ENCODE measurements at regions not wholly inside any gene's neighbourhood (a gene's known extent, or its start where the extent isn't known, plus 50 kb on each side); places are given as distances from the start of the nearest gene placed in this dataset.

DNA sequence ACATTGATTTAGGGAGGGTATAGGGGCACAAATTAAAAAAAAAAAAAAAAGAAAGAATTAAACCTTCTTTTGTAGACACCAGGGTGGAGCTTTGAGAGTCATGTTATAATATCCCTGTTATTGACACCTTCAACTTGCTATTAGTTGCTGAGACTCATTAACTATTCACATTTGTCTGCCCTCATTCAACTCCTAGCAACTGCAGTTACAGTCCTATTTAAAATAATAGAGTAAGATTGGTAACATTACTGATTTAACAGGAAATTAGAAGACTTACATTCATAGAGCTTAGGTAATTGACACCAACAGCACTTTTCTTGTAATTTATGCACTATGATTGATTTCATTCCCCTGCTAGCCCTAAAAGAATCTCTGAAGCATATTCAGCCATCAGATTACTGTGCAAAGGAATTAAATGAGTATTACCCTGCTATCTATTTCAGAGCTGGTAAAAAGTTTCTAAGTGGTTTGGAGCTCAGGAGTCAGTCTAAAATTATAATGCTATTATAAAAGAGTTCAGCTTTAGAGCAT, 148.8 kb upstream of the TBL1XR1 start:
- no peak overlapping the region for H3K4me3 ChIP-seq (ENCODE audit: low read depth, low read length)
- TF ChIP-seq, protein P1, sequence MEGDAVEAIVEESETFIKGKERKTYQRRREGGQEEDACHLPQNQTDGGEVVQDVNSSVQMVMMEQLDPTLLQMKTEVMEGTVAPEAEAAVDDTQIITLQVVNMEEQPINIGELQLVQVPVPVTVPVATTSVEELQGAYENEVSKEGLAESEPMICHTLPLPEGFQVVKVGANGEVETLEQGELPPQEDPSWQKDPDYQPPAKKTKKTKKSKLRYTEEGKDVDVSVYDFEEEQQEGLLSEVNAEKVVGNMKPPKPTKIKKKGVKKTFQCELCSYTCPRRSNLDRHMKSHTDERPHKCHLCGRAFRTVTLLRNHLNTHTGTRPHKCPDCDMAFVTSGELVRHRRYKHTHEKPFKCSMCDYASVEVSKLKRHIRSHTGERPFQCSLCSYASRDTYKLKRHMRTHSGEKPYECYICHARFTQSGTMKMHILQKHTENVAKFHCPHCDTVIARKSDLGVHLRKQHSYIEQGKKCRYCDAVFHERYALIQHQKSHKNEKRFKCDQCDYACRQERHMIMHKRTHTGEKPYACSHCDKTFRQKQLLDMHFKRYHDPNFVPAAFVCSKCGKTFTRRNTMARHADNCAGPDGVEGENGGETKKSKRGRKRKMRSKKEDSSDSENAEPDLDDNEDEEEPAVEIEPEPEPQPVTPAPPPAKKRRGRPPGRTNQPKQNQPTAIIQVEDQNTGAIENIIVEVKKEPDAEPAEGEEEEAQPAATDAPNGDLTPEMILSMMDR (IDR thresholded peaks at IDR 0.05; ENCODE audit: low read depth, low read length), result no peak

DNA sequence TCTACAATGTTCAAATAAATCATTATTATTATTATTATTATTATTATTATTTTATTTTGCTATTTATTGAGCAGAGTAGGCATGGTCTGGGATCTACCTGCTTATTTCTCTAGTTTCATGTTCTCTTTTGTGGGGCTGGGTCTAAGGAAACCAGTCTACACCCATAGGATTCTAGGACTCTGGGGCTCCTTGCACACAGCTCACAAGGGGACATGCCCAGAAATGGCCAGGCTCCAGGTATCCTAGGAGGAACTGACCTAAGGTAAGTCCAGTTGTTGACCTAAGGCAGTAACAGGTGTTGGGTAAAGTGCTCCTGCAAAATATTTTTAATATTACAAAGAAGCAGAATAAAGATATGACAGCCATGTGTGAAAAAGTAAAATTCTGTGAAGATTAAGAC, 149.6 kb upstream of the TBL1XR1 start:
- H3K4me3 ChIP-seq (ENCODE audit: low read depth, low read length), result no peak overlapping the region
- TF ChIP-seq, protein P1 (IDR thresholded peaks at IDR 0.05; ENCODE audit: low read depth, low read length), result no peak

DNA sequence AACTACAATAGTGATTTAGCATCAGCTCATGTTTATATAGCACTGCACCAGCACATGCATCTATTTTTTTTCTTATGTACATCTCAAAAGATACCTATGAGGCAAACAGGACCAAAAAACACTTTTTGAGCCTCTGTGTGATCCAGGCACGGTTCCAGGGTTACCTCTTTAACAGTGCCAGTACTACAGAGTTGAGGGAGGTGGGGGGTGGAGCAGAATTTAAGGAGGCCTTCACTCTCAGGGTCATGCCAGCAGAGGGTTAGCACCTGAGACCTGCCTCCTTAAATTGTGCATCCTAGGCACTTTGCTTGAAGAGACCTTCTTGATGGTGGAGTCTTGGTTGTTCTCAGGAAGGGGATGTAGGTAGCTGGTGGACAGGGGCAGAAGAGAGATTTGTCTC, 150.3 kb upstream of the TBL1XR1 start:
- H3K4me3 ChIP-seq (ENCODE audit: low read depth, low read length), result no peak overlapping the region
- TF ChIP-seq, protein P1 (IDR thresholded peaks at IDR 0.05; ENCODE audit: low read depth, low read length), result no peak

- no peak overlapping the region for H3K4me3 ChIP-seq (ENCODE audit: low read depth, low read length)
- TF ChIP-seq, protein P1 (IDR thresholded peaks at IDR 0.05; ENCODE audit: low read depth, low read length), result no peak
These were observed 151.7 kb upstream of the TBL1XR1 start for GRCh38 chr3:177348974-177349373.

DNA sequence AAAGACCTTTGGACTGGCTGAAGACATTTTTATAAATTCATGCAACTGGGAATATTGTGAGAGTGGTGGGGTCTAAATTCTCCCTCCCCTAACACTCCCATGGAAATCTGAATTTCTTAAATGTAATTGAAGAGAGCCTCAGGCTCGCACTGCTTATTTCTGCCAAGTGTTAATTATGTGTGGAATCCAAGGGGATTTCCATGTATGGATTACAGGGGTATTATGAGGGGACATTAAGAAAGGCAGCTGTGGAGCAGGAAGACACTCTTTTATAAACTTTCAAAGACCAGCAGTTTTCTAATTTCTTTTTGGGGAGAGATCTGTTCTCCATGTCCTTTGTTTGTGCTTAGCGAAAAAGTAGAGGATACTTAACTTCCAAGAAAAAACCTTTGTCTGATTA, 152.1 kb upstream of the TBL1XR1 start:
- TF ChIP-seq, protein P1 (IDR thresholded peaks at IDR 0.05; ENCODE audit: low read depth, low read length), result no peak
- H3K4me3 ChIP-seq (ENCODE audit: low read depth, low read length), result no peak overlapping the region

GRCh38 chr3:177350121-177350520, 152.8 kb upstream of the TBL1XR1 start:
- H3K4me3 ChIP-seq (ENCODE audit: low read depth, low read length), result no peak overlapping the region
- TF ChIP-seq, protein P1 (IDR thresholded peaks at IDR 0.05; ENCODE audit: low read depth, low read length), result no peak

DNA sequence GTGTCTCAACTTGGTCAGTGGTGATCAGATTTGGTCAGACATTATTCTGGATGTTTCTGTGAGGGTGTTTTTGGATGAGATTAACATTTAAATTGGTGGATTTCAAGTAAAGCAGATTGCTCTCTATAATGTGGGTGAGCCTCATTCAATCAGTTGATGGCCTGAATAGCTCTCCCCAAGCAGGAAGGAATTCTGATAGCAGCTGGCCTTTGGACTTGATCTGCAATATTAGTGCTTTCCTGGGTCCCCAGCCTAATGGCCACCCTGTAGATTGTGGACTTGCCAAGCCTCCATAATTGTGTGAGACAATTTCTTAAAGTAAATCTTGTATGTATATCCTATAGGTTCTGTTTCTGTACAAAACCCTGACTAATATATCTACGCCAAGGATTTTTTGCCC, 153.9 kb upstream of the TBL1XR1 start:
- TF ChIP-seq, protein P1 (IDR thresholded peaks at IDR 0.05; ENCODE audit: low read depth, low read length), result no peak
- H3K4me3 ChIP-seq (ENCODE audit: low read depth, low read length), result no peak overlapping the region

Data from WI38 (cell line).